Activated T-helper 1 cell treated with anti-CD3 and anti-CD28 coated beads, Interleukin-12 subunit alpha, Interleukin-12 subunit beta, Interleukin-2, Interleukin-4 antibody, amounts not matched to agents 30 ng/mL and 10 ng/mL and 1 ng/mL, durations not matched to agents 14 hours and 24 hours and 36 hours (primary cell): ENCODE measurements at regions not wholly inside any gene's neighbourhood (a gene's known extent, or its start where the extent isn't known, plus 50 kb on each side); places are given as distances from the start of the nearest gene placed in this dataset.

ENCODE experiments used
- DNase-seq: peaks from one replicate; pipeline ENCODE4 v3.0.0; 2021; ENCODE audit warnings: low spot score
- H3K27ac Mint-ChIP-seq: one replicate; pipeline ENCODE4 v1.8.0; 2021; ENCODE audit warnings: mild to moderate bottlenecking, mixed read lengths
- H3K27me3 Mint-ChIP-seq: one replicate; pipeline ENCODE4 v1.8.0; 2022; ENCODE audit warnings: mild to moderate bottlenecking, moderate library complexity, mixed read lengths; ENCODE audit not compliant: insufficient read depth
- H3K36me3 Mint-ChIP-seq: one replicate; pipeline ENCODE4 v1.8.0; 2021; ENCODE audit warnings: low read depth, mixed read lengths
- H3K4me1 Mint-ChIP-seq: one replicate; pipeline ENCODE4 v1.8.0; 2021; ENCODE audit warnings: low read depth, mixed read lengths
- H3K4me3 Mint-ChIP-seq: one replicate; pipeline ENCODE4 v1.8.0; 2021; ENCODE audit warnings: mild to moderate bottlenecking, moderate library complexity, mixed read lengths
- H3K9me3 Mint-ChIP-seq: one replicate; pipeline ENCODE4 v1.8.0; 2021; ENCODE audit warnings: mixed read lengths
- intact Hi-C: fragments of 100-400 bp; cut with micrococcal nuclease; formaldehyde crosslinking; loops from one replicate; pipeline ENCODE4 v1.15.1; 2024

DNA sequence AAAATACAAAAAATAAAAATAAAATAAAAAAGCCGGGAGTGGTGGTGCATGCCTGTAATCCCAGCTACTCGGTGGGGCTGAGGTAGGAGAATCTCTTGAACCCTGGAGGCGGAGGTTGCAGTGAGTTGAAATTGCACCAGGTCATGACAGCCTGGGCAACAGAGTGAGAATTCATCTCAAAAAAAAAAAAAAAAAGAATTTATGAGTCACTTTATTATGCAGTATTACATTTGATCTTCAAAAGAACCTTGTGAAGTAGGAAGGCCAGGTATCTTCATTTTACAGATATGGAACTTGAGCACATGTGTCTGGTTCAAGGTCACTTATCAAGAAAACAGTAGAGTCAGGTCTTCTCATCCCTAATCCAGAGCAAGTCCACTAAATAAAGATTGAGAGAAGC lies 459.4 kb upstream of the HNRNPA3 start:
- H3K27ac Mint-ChIP-seq = no peak overlapping the region
- H3K36me3 Mint-ChIP-seq = no peaks in the 10 kb centered on the region
- H3K4me1 Mint-ChIP-seq = no peaks in the 10 kb centered on the region
- no peaks in the 10 kb centered on the region for H3K9me3 Mint-ChIP-seq
- no peak for DNase-seq
- H3K27me3 Mint-ChIP-seq = peaks cover 5% of the 10 kb centered on the region
- H3K4me3 Mint-ChIP-seq = no peak overlapping the region
- intact Hi-C loops = no loop called here

DNA sequence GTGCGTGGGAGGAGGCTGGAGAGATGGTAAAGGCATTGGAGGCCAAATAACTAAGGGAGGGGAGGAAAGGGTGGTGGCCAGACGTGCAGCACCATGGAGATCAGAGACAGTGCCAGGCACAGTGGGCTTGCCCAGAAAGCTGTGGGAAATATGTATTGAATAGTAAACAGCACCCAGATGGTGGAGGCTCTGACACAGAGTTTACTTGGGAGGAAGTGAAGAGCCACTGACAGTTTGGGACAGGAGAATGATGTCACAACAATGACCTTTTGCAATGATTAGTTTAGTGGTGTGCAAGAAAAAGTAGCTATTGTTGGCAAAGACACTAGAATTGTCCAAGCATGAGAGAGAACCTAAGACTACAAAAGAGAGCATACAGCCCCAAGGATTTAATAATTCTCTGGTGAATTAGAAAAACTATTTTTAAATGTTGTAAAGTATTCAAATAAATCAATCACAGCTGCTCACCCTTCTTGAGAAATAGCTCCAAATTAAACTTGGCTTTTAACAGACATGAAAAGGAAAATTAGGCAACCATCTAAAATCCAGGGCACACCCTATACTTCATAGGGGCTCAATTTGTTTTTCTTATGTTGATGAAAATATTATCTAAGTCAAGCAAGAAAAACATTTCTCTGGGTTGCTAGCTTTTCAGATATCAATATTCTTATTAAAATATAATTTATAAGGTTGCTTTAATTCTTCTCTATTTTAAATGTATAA lies 458.7 kb upstream of the HNRNPA3 start:
- H3K27ac Mint-ChIP-seq = no peak overlapping the region
- H3K27me3 Mint-ChIP-seq = peaks cover 5% of the 10 kb centered on the region

DNA sequence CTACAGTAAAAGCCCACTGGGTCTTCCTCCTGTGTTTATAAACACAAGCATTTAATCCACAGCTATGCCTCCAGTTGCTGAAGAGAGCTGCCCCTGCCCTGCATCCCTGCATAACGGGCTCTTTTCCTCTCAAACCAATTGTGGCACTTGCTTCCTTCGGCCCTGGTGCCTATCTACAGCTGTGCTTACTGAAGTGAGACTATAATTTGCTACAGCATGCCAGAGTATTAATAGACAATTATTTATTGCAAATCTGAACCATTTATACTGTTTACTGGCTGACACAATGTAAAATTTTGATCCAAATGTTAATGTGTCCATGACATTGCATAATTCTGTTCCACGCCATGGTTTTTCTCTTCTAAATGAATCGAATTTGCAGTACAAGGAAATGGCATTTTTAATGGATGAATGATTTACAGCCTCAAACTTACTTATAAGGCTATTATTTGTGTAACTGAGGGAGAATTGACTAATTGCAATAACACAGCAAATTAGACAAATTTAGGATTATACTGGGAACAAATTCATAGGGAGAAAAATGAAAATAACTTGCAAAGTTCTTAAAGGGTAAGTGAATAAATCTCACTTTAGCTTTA lies 457.0 kb upstream of the HNRNPA3 start:
- intact Hi-C loops = no loop called here
- H3K36me3 Mint-ChIP-seq = no peaks in the 10 kb centered on the region
- DNase-seq = no peak
- peaks cover 11% of the 10 kb centered on the region for H3K27me3 Mint-ChIP-seq
- H3K4me3 Mint-ChIP-seq = no peak overlapping the region
- H3K4me1 Mint-ChIP-seq = no peaks in the 10 kb centered on the region
- no peaks in the 10 kb centered on the region for H3K9me3 Mint-ChIP-seq
- H3K27ac Mint-ChIP-seq = no peak overlapping the region

More for the DNA sequence above, 458.7 kb upstream of the HNRNPA3 start:
- Mint-ChIP-seq H3K4me3 (no peak overlapping the region), H3K4me1 (no peaks in the 10 kb centered on the region), H3K9me3 (no peaks in the 10 kb centered on the region), H3K36me3 (no peaks in the 10 kb centered on the region)
- intact Hi-C loops = no loop called here
- DNase-seq = no peak

DNA sequence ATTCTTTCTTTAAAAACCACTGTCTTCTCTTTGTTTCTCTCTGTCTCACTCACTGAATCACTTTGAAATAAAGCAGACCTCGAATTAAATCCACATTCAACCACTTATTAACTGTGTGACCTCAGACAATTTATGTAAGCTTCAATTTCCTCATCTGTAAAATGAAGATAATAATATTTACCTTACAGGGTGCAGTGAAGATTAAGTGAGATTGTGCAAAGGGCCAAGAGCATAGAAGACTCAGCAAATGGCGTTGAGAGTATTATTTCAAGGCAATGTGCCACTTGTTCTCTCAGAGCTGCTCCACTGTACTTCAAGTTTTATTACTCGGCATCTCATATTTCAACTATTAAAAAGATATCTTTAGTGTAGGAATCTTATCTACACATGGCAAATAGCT lies 454.2 kb upstream of the HNRNPA3 start:
- no peak overlapping the region for H3K27ac Mint-ChIP-seq
- H3K4me1 Mint-ChIP-seq = no peaks in the 10 kb centered on the region
- H3K36me3 Mint-ChIP-seq = no peaks in the 10 kb centered on the region
- H3K27me3 Mint-ChIP-seq = peaks cover 18% of the 10 kb centered on the region
- intact Hi-C loops = no loop called here
- DNase-seq = no peak
- no peak overlapping the region for H3K4me3 Mint-ChIP-seq
- H3K9me3 Mint-ChIP-seq = no peaks in the 10 kb centered on the region

DNA sequence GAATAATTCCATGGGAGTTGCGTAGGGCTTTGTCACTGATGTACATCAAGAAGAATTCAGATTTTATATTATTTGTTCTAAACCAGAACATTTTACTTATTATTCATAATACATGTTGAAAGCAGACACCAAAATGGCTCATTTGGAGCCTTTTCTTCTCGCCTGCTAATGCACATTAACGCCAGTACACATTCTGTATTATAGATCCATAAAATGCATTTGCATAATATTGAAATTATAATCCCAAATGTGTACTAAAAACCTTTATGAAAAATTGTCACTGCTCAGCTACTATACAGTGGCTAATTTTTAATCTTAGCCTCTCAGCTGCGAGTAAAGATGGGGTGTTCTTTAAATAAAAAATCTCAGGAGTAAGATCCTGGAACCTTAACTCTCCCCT lies 452.2 kb upstream of the HNRNPA3 start:
- Mint-ChIP-seq H3K9me3 (no peaks in the 10 kb centered on the region), H3K27ac (no peak overlapping the region), H3K4me3 (no peak overlapping the region), H3K4me1 (no peaks in the 10 kb centered on the region), H3K36me3 (no peaks in the 10 kb centered on the region), H3K27me3 (peaks cover 13% of the 10 kb centered on the region)
- intact Hi-C loops = no loop called here
- no peak for DNase-seq

DNA sequence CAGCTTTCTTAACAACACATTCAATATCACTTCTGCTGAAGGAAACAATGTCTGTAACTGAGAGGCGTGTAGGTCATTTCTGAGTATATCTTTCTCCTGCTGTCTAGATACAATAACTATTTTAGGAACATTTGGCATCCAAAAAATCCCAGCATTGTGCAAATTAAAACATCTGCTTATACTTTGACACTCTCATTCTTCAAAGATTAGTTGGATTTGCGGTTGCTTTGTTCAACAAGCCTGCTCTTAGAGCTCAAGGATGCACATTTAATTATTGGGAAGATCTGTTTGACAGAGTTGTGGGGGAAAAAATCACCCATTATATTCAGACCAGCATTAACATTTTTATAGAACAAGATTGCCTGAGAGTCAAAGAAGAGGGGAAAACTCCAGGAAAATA lies 449.5 kb upstream of the HNRNPA3 start:
- H3K9me3 Mint-ChIP-seq = no peaks in the 10 kb centered on the region
- H3K27me3 Mint-ChIP-seq = peaks cover 13% of the 10 kb centered on the region
- intact Hi-C loops = no loop called here
- H3K4me1 Mint-ChIP-seq = no peaks in the 10 kb centered on the region
- no peak for DNase-seq
- H3K27ac Mint-ChIP-seq = no peak overlapping the region
- no peaks in the 10 kb centered on the region for H3K36me3 Mint-ChIP-seq
- H3K4me3 Mint-ChIP-seq = no peak overlapping the region

DNA sequence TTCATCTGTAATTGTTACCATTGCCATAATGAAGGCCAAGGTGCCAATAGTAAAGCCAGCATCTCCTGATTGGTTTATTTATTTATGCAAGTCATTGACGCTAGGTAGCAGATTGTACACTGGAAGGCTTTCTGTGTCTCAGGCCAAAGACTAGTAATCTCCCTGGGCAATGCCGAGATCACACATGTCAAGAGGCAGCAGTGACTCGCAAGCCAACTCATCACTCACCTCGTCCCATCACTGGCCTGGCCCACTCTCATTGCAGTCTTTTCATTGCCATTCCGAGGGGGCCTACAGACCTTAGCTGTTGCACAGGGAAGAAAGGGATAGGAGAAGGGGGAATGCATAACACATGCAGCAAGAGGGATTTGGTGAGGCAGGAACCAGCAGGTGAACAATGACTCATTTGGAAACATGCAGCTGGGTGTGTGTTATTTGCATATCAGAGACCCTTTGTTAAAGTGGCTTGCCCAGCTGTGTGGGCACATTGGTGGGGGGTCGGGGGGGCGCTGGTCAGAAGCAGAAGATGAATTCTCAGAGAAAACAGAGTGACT lies 448.7 kb upstream of the HNRNPA3 start:
- DNase-seq = no peak
- Mint-ChIP-seq H3K4me3 (no peak overlapping the region), H3K36me3 (no peaks in the 10 kb centered on the region), H3K4me1 (no peaks in the 10 kb centered on the region), H3K27ac (no peak overlapping the region), H3K27me3 (peaks cover 13% of the 10 kb centered on the region), H3K9me3 (no peaks in the 10 kb centered on the region)
- intact Hi-C loops = no loop called here

DNA sequence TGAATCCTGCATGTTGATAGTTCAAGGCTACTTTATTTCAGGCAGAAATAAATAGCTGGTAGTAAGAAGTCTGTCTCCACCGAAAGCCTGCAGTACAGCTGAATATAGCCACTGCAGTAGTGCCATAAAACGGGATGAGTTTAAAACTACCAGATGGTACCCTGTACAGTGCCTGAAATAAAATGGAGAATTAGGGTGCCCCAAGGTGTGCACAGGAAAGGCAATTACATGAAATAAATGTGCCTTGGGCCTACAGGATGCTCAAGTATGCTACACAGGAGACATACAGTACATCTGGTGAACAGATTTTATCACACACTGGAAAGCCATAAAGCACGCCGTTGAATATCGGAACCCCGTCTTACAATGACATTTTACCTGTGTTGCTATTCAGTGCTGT lies 447.7 kb upstream of the HNRNPA3 start:
- intact Hi-C loops = no loop called here
- no peaks in the 10 kb centered on the region for H3K4me1 Mint-ChIP-seq
- H3K4me3 Mint-ChIP-seq = no peak overlapping the region
- DNase-seq = no peak
- no peaks in the 10 kb centered on the region for H3K36me3 Mint-ChIP-seq
- no peak overlapping the region for H3K27ac Mint-ChIP-seq
- H3K9me3 Mint-ChIP-seq = no peaks in the 10 kb centered on the region
- peaks cover 7% of the 10 kb centered on the region for H3K27me3 Mint-ChIP-seq

DNA sequence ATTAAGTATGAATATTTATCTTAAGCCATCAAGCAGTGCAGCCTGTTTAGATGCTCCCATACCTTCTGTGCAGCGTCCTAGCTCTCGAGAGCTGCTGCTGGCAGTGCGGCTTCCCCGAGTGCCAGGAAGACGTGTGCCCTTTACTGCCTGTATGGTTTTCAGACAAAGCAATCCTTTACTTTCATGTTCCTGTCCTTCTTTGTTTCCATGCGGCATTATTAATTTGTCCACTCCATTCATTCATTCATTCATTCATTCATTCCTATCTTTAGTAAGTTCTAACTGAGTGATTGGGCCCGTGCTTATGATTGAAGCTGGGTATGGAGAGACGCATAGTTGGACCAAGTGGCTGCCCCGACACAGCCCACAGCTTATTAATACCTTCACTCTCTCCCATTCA lies 446.6 kb upstream of the HNRNPA3 start:
- intact Hi-C loops = no loop called here
- Mint-ChIP-seq H3K27ac (no peak overlapping the region), H3K4me1 (no peaks in the 10 kb centered on the region), H3K36me3 (no peaks in the 10 kb centered on the region), H3K9me3 (no peaks in the 10 kb centered on the region), H3K4me3 (no peak overlapping the region), H3K27me3 (peaks cover 7% of the 10 kb centered on the region)
- DNase-seq = no peak

DNA sequence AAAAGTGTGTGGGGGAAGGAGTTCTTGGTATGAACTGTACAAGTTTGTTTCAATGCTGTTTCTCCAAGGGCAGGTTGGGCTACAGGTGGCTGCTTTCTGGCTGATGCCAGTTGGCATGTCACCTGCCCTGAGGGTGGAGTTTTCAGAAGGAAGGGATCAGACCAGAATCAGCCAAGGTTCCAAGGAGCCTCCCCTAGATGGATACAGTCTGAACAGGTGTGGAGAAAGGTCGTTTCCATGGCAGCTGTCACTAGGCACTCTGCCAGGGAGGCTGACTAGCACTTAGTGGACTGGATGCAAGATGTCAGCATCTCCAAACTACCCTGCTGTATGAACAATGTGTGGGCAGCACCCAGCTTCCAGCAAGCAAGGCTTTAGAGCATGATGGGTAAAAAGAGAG lies 444.4 kb upstream of the HNRNPA3 start:
- no peaks in the 10 kb centered on the region for H3K4me1 Mint-ChIP-seq
- no peak for DNase-seq
- peaks cover 6% of the 10 kb centered on the region for H3K9me3 Mint-ChIP-seq
- intact Hi-C loops = no loop called here
- H3K36me3 Mint-ChIP-seq = no peaks in the 10 kb centered on the region
- H3K27ac Mint-ChIP-seq = no peak overlapping the region
- no peak overlapping the region for H3K4me3 Mint-ChIP-seq
- H3K27me3 Mint-ChIP-seq = peaks cover under 1% of the 10 kb centered on the region

DNA sequence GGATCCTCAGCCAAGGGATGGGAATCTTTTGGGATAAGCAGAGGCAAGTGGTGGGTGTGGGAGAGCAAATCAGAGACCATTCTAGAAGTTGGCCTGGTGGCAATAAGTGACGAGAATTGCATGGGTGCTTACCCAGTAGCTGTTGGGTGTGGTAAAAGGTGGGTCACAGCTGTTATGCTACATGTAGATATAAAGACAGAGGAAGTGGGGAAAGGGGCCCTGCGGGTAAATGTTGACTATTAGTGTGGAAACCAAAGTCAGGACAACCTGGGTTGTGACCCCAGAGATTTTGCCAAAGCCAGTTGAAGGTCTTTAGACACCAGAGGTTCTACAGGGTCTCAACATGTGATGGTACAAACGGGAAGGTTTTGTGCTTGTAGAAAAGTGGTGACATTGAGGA lies 443.6 kb upstream of the HNRNPA3 start:
- Mint-ChIP-seq H3K27me3 (no peaks in the 10 kb centered on the region), H3K9me3 (peaks cover 9% of the 10 kb centered on the region), H3K4me1 (no peaks in the 10 kb centered on the region), H3K27ac (no peak overlapping the region), H3K4me3 (no peak overlapping the region), H3K36me3 (no peaks in the 10 kb centered on the region)
- no peak for DNase-seq
- intact Hi-C loops = no loop called here

DNA sequence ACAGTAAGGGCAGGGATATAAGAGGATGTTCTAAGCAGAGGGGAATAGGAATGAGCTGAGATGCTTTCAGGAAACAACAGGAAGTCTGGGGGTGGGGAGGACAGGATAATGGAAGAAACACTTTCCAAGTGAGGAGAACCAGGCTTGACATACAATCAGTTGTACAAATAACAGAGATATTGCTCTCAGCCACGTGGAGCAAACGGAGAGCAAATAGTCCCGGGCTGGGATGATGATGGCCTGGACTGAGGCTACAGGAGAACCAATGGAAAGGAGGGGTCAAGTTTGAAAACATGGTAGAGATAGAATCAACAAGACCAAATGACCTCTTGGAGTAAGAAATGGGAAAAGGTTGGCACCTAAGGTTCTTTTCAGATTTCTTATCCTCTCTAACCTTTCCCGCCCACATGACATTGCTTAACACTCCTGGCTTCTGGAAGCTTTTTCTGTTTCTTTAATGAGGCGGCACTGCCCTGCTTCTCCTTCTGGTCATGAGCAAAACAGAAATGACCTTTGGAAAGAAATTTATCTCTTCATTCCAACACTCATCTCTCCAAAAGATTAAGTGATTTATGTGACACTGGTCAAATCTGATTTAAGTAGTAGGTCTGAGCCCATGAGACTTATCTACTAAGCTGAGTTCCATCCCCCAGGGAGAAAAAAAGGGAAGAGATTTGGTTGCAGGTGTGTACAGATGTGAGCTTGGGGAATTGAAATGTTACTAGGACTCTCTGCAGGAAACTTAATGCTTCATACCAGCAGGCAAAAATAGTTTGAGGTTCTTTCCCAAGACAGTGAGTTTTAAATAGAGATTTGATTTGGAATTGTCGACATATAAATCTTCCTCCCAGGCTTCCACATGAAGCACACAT lies 442.9 kb upstream of the HNRNPA3 start:
- H3K27me3 Mint-ChIP-seq = no peaks in the 10 kb centered on the region
- no peaks in the 10 kb centered on the region for H3K4me1 Mint-ChIP-seq
- intact Hi-C loops = no loop called here
- no peaks in the 10 kb centered on the region for H3K36me3 Mint-ChIP-seq
- DNase-seq = no peak
- H3K9me3 Mint-ChIP-seq = peaks cover 9% of the 10 kb centered on the region
- H3K4me3 Mint-ChIP-seq = no peak overlapping the region
- H3K27ac Mint-ChIP-seq = no peak overlapping the region

DNA sequence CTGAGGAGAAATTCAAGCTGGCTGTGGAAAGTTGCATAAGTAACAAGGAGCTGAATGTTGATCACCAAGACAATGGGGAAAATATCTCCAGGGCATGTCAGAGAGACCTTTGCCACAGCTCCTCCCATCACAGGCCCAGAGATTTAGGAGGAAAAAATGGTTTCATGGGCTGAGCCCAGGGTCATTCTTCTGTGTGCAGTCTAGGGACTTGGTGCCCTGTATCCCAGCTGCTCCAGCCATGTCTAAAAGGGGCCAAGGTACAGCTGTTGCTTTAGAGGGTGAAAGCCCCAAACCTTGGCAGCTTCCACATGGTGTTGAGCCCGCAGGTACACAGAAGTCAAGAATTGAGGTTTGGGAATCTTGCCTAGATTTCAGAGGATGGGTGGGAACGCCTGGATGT lies 439.8 kb upstream of the HNRNPA3 start:
- peaks cover 9% of the 10 kb centered on the region for H3K9me3 Mint-ChIP-seq
- no peak overlapping the region for H3K4me3 Mint-ChIP-seq

More for the DNA sequence above, 439.8 kb upstream of the HNRNPA3 start:
- no peak overlapping the region for H3K27ac Mint-ChIP-seq
- no peaks in the 10 kb centered on the region for H3K27me3 Mint-ChIP-seq
- H3K36me3 Mint-ChIP-seq = no peaks in the 10 kb centered on the region
- no peak for DNase-seq
- intact Hi-C loops = no loop called here
- no peaks in the 10 kb centered on the region for H3K4me1 Mint-ChIP-seq
